ENCODE measurements at regions not wholly inside any gene's neighbourhood (a gene's known extent, or its start where the extent isn't known, plus 50 kb on each side); places are given as distances from the start of the nearest gene placed in this dataset.

- Histone ChIP-seq H3K9ac (ENCODE audit: low read length) (no peak overlapping the region), H3K4me3 (ENCODE audit: low read length) (no peak overlapping the region), H3K27me3 (ENCODE audit: control insufficient read depth, insufficient read depth, low read length) (no peaks in the 10 kb centered on the region), H3K27ac (ENCODE audit: low read depth, low read length) (no peak overlapping the region), H3K36me3 (ENCODE audit: control insufficient read depth, insufficient read depth, low read length) (no peaks in the 10 kb centered on the region), H3K4me1 (ENCODE audit: control insufficient read depth, insufficient read depth, low read length) (no peaks in the 10 kb centered on the region)
These were observed 211.1 kb upstream of the GALNT17 start for GRCh38 chr7:70920876-70921275.

GRCh38 chr7:70923181-70923845, 208.6 kb upstream of the GALNT17 start:
- no peaks in the 10 kb centered on the region for H3K36me3 ChIP-seq (ENCODE audit: control insufficient read depth, insufficient read depth, low read length)
- H3K27me3 ChIP-seq (ENCODE audit: control insufficient read depth, insufficient read depth, low read length): no peaks in the 10 kb centered on the region
- no peak overlapping the region for H3K9ac ChIP-seq (ENCODE audit: low read length)
- no peak overlapping the region for H3K27ac ChIP-seq (ENCODE audit: low read depth, low read length)
- H3K4me1 ChIP-seq (ENCODE audit: control insufficient read depth, insufficient read depth, low read length): no peaks in the 10 kb centered on the region
- H3K4me3 ChIP-seq (ENCODE audit: low read length): no peak overlapping the region

- Histone ChIP-seq H3K4me1 (ENCODE audit: control insufficient read depth, insufficient read depth, low read length) (no peaks in the 10 kb centered on the region), H3K4me3 (ENCODE audit: low read length) (no peak overlapping the region), H3K36me3 (ENCODE audit: control insufficient read depth, insufficient read depth, low read length) (no peaks in the 10 kb centered on the region), H3K9ac (ENCODE audit: low read length) (no peak overlapping the region), H3K27me3 (ENCODE audit: control insufficient read depth, insufficient read depth, low read length) (no peaks in the 10 kb centered on the region), H3K27ac (ENCODE audit: low read depth, low read length) (no peak overlapping the region)
These were observed 206.4 kb upstream of the GALNT17 start for GRCh38 chr7:70925411-70926115.

- Histone ChIP-seq H3K4me3 (ENCODE audit: low read length) (no peak overlapping the region), H3K9ac (ENCODE audit: low read length) (no peak overlapping the region), H3K27ac (ENCODE audit: low read depth, low read length) (no peak overlapping the region), H3K27me3 (ENCODE audit: control insufficient read depth, insufficient read depth, low read length) (no peaks in the 10 kb centered on the region), H3K4me1 (ENCODE audit: control insufficient read depth, insufficient read depth, low read length) (no peaks in the 10 kb centered on the region), H3K36me3 (ENCODE audit: control insufficient read depth, insufficient read depth, low read length) (no peaks in the 10 kb centered on the region)
These were observed 205.3 kb upstream of the GALNT17 start for GRCh38 chr7:70926666-70927065.

GRCh38 chr7:70935311-70935710, 196.6 kb upstream of the GALNT17 start:
- Histone ChIP-seq H3K27me3 (ENCODE audit: control insufficient read depth, insufficient read depth, low read length) (no peaks in the 10 kb centered on the region), H3K4me1 (ENCODE audit: control insufficient read depth, insufficient read depth, low read length) (no peaks in the 10 kb centered on the region), H3K36me3 (ENCODE audit: control insufficient read depth, insufficient read depth, low read length) (no peaks in the 10 kb centered on the region), H3K4me3 (ENCODE audit: low read length) (no peak overlapping the region), H3K27ac (ENCODE audit: low read depth, low read length) (no peak overlapping the region), H3K9ac (ENCODE audit: low read length) (no peak overlapping the region)

- Histone ChIP-seq H3K27ac (ENCODE audit: low read depth, low read length) (no peak overlapping the region), H3K9ac (ENCODE audit: low read length) (no peak overlapping the region), H3K4me1 (ENCODE audit: control insufficient read depth, insufficient read depth, low read length) (no peaks in the 10 kb centered on the region), H3K4me3 (ENCODE audit: low read length) (no peak overlapping the region), H3K27me3 (ENCODE audit: control insufficient read depth, insufficient read depth, low read length) (no peaks in the 10 kb centered on the region), H3K36me3 (ENCODE audit: control insufficient read depth, insufficient read depth, low read length) (no peaks in the 10 kb centered on the region)
These were observed 196.1 kb upstream of the GALNT17 start for GRCh38 chr7:70935854-70936253.

GRCh38 chr7:70937424-70937823, 194.5 kb upstream of the GALNT17 start:
- H3K27me3 ChIP-seq (ENCODE audit: control insufficient read depth, insufficient read depth, low read length): no peaks in the 10 kb centered on the region
- H3K27ac ChIP-seq (ENCODE audit: low read depth, low read length): no peak overlapping the region
- no peaks in the 10 kb centered on the region for H3K4me1 ChIP-seq (ENCODE audit: control insufficient read depth, insufficient read depth, low read length)
- no peaks in the 10 kb centered on the region for H3K36me3 ChIP-seq (ENCODE audit: control insufficient read depth, insufficient read depth, low read length)
- H3K4me3 ChIP-seq (ENCODE audit: low read length): no peak overlapping the region
- no peak overlapping the region for H3K9ac ChIP-seq (ENCODE audit: low read length)

- no peak overlapping the region for H3K9ac ChIP-seq (ENCODE audit: low read length)
- no peaks in the 10 kb centered on the region for H3K36me3 ChIP-seq (ENCODE audit: control insufficient read depth, insufficient read depth, low read length)
- H3K4me3 ChIP-seq (ENCODE audit: low read length): no peak overlapping the region
- H3K27ac ChIP-seq (ENCODE audit: low read depth, low read length): no peak overlapping the region
- H3K4me1 ChIP-seq (ENCODE audit: control insufficient read depth, insufficient read depth, low read length): no peaks in the 10 kb centered on the region
- H3K27me3 ChIP-seq (ENCODE audit: control insufficient read depth, insufficient read depth, low read length): no peaks in the 10 kb centered on the region
These were observed 191.3 kb upstream of the GALNT17 start for GRCh38 chr7:70940597-70940996.

- Histone ChIP-seq H3K4me1 (ENCODE audit: control insufficient read depth, insufficient read depth, low read length) (no peaks in the 10 kb centered on the region), H3K27me3 (ENCODE audit: control insufficient read depth, insufficient read depth, low read length) (no peaks in the 10 kb centered on the region), H3K27ac (ENCODE audit: low read depth, low read length) (no peak overlapping the region), H3K4me3 (ENCODE audit: low read length) (no peak overlapping the region), H3K36me3 (ENCODE audit: control insufficient read depth, insufficient read depth, low read length) (no peaks in the 10 kb centered on the region), H3K9ac (ENCODE audit: low read length) (no peak overlapping the region)
These were observed 189.2 kb upstream of the GALNT17 start for GRCh38 chr7:70942791-70943190.

- Histone ChIP-seq H3K27me3 (ENCODE audit: control insufficient read depth, insufficient read depth, low read length) (no peaks in the 10 kb centered on the region), H3K4me3 (ENCODE audit: low read length) (no peak overlapping the region), H3K9ac (ENCODE audit: low read length) (no peak overlapping the region)
These were observed 187.4 kb upstream of the GALNT17 start for GRCh38 chr7:70944516-70944915.

GRCh38 chr7:70947181-70947580, 184.8 kb upstream of the GALNT17 start:
- Histone ChIP-seq H3K27ac (ENCODE audit: low read depth, low read length) (no peak overlapping the region), H3K4me1 (ENCODE audit: control insufficient read depth, insufficient read depth, low read length) (no peaks in the 10 kb centered on the region), H3K36me3 (ENCODE audit: control insufficient read depth, insufficient read depth, low read length) (no peaks in the 10 kb centered on the region), H3K9ac (ENCODE audit: low read length) (no peak overlapping the region), H3K4me3 (ENCODE audit: low read length) (no peak overlapping the region), H3K27me3 (ENCODE audit: control insufficient read depth, insufficient read depth, low read length) (no peaks in the 10 kb centered on the region)

More at GRCh38 chr7:70944516-70944915, 187.4 kb upstream of the GALNT17 start:
- H3K4me1 ChIP-seq (ENCODE audit: control insufficient read depth, insufficient read depth, low read length): no peaks in the 10 kb centered on the region
- H3K36me3 ChIP-seq (ENCODE audit: control insufficient read depth, insufficient read depth, low read length): no peaks in the 10 kb centered on the region
- no peak overlapping the region for H3K27ac ChIP-seq (ENCODE audit: low read depth, low read length)

GRCh38 chr7:70949862-70950261, 182.1 kb upstream of the GALNT17 start:
- Histone ChIP-seq H3K36me3 (ENCODE audit: control insufficient read depth, insufficient read depth, low read length) (no peaks in the 10 kb centered on the region), H3K4me1 (ENCODE audit: control insufficient read depth, insufficient read depth, low read length) (no peaks in the 10 kb centered on the region), H3K9ac (ENCODE audit: low read length) (no peak overlapping the region), H3K27me3 (ENCODE audit: control insufficient read depth, insufficient read depth, low read length) (no peaks in the 10 kb centered on the region), H3K4me3 (ENCODE audit: low read length) (no peak overlapping the region), H3K27ac (ENCODE audit: low read depth, low read length) (no peak overlapping the region)
